NCI-H1092 (cell line): ENCODE measurements at regions not wholly inside any gene's neighbourhood (a gene's known extent, or its start where the extent isn't known, plus 50 kb on each side); places are given as distances from the start of the nearest gene placed in this dataset.

ENCODE experiments used
- DNase-seq: peaks from one replicate; lab custom pipeline; 2025; lab: John Stamatoyannopoulos, UW

DNA sequence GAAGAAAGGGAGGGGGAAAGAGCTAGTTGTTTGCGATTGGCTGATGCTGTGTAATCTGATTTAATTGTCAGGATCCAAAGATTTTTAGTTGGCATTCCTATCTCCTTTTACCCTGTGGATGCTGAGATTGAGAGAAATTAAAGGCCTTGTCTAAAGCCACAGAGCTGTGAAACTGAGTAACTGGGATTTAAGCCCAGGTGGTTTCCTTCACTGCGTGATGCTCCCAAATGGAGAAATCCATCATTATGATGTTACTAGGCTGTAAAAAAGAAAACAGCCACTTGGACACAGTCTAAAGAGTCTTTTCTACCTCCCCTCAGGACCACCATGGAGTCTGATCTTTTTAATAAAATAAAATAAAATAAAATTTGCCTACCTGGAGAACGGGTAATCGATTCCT is 883.0 kb upstream of the NR2F2 start:
- DNase-seq: no peak

DNA sequence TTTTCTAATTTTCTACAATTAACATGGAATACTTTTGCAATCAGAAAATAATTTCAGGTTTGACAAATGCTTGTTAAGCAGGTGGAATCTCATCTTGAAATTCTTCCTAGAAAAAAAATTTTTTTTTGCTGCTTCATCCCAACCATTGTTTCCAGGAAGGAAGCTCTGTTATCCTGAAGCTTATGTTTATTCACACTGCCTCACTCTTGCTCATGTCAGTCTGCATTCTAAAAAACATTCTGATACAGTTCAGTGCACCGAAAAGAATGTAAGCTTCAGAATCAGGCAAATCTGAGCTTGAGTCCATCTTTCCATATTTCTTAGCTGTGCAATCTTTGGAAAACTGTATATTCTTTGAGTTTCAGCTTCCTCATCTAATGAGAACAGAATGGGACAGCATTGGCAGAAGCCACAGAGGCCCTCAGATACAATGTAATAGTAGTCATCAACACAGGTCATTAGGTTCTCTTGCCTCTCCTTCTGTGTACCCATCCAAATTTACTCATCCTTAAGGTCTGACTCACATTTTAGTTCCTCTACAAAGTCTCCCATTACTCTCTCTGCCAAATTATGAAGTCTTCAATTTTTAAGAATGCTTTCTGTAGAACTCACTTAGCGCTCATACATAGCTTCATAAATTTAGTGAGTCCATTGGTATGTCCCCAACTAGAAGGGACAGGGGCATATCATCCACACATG is 881.8 kb upstream of the NR2F2 start:
- no peak for DNase-seq

DNA sequence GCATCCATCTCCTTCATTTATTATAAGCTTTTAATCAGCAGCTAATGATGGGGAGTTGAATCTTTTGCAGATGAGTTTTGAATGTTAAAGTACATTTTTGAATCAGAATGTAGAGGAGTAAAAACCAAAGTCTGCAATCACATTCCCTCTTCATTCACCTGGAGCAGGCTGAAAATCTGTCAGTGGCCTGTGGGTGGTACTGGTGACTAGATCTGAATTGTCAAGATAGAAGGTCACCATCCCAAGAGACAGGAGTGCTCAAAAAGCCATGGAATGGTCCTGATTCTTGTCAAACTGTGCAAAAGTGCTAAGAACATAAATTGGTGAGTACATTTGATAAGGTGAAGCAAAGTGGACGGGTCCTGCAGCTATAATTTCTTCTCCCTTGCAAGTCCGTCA is 881.3 kb upstream of the NR2F2 start:
- DNase-seq: no peak

DNA sequence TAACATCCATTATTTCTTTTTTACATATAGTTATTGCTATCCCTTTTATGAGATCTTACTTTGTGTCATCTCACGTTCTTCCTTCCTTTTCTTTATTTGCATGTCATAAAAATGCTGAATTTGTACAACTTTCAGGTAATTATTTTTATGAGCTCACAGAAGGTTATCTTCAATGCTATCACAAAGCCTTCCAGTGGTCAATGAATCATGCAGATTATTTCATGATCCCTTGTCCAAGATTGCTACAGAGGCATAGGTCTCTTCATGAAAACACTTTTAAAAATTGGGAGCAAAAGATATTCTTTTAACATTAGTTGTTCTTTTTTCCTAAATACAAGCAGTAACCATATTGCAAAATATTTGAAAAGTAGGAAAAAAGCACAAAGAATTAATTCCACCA is 880.1 kb upstream of the NR2F2 start:
- no peak for DNase-seq

DNA sequence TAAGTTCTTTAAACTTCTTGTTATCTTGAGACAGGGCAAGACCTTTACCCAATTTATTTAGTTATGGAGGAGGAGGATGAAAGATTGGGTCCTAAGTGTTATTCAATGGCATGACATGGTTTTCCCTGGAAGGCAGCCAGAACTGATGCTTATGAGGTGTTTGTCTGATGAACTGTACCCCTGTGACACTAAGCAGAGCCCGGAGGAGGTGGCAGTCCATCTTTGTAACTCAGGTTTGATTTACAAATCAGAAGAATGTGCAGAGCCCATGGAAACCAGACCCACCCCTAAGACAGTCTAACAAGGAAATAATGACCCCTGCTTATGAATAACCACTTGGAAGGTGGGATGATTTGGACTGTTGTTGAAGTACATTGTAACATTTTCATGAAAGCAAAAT is 878.6 kb upstream of the NR2F2 start:
- DNase-seq: no peak

DNA sequence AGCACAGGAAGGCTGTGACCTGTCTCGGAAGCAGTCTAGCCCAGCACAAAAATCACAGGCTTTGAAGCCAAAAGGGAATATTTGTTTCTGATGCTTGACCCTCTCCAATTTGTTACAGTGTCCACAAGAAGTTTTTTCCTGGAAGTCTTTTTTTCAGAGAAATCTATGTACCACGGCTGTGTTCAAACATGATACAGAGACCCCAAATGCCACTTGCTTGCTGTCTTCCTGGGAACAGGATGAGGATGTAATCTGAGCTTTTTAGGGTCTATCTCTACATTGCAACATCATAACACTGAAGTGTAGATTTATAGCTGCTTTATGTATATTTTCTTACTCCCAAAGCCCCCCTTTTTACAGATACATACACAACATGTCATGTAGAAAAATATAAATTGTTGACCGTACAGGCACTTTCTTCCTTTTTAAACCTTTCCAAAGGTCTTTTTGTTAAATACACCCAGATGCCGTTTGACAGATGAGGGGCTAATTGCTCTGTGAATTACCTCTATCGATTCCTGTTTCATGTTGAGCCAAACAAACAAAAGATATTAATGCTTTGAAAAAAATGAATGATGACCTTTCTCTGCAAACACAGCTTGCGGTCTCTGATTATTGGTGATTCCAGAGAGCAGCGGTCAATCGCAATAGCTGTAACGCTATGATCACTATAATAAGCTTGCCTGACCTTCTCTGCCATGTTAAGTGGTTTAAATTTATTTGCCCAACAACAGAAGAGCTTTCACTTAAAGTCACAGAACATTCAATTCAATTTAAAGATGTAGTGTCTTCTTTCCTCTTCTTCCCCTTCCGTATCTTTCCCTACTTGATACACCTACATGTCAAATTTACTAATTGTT is 875.9 kb upstream of the NR2F2 start:
- DNase-seq: no peak

DNA sequence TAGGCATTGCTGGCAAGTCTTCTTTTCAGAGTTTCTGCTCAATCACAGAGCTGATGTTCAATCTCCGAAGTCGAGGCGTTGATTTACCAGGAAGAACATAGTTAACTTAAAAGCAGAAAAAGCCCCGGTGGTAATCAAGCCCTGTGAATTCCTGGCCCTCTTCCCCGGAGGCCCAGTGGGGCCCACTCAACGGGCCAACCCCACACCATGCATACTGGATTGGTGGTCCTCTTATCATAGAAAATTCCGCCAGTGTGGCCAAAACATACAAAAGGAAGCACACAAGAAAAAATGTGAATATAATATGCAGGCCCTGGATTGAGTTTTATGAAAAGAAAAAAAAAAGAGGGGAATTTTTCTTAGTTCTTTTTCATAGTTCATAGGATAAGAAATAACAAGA is 873.0 kb upstream of the NR2F2 start:
- no peak for DNase-seq

DNA sequence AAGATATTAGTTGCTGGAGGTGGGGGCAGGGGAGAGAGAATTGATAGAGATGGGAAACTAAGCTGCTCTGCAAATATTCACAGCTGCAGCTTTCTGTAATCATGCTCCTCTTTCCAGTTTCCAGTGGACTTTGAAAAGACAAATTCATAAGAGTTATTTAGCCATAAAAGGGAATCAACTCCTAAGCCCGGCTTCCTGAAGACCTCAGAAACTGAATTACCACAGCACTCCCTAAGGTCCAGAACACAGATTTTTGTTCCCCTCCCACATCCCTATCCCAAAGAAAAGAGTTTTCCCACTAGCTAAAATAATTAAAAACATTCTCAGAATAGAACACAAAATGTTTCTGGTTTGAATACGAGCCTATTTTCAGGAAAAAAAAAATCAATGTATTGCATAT is 871.8 kb upstream of the NR2F2 start:
- no peak for DNase-seq

DNA sequence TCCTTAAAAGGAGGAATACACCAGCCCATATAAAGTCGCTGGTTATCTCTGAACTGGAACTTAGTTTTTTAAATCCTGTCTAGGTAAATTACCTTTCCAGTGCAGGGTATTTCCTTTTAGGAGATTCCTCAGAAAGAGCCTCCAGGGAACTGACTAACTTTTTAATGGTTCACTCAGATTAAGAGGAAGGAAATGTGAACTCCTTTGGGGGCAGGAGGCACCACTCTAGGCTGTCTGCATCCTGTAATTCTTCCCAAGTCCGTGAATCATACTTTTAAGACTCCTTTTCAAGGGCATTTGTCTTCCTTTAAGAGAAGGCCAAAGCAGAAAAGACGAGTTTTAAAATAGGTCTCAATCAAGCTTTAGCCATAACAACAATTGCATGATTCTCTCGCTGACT is 871.2 kb upstream of the NR2F2 start:
- no peak for DNase-seq

DNA sequence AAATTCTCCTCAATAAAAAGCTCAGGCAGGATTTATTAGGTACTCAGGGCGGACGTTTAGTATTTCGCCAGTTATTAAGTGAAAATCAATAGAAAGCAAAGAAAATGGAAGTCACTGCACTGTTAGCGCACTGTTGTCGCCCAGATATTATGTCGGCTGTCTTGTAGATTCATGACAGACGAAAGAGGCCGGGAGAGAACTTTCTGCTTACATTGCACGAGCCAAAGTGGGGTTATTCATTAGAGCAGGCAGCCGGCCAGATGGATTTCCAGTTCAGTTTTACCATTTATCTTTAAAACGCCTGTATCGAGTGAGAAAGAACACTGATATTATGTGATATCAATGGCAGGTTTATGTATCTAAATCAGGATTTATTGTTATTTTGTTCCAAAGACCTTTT is 866.0 kb upstream of the NR2F2 start:
- no peak for DNase-seq

DNA sequence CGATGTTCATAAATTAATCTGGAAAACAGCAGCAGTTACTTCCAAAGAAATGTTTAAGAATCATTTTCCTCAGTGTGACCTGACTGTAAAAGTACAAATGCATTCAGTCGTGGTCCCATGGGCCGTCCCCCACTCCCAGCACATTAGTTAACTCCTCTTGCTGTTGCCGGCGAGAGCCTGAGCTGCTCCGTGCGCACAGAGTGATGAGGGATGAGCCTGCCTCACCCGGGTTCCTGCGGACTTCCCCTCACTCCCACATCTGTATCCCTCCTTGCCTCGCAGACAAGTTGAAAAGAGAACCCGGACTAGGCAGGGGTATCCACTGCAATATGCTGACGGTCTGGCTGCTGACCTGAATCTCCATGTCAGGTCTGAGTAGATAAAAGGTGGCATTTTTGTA is 861.7 kb upstream of the NR2F2 start:
- DNase-seq: no peak

DNA sequence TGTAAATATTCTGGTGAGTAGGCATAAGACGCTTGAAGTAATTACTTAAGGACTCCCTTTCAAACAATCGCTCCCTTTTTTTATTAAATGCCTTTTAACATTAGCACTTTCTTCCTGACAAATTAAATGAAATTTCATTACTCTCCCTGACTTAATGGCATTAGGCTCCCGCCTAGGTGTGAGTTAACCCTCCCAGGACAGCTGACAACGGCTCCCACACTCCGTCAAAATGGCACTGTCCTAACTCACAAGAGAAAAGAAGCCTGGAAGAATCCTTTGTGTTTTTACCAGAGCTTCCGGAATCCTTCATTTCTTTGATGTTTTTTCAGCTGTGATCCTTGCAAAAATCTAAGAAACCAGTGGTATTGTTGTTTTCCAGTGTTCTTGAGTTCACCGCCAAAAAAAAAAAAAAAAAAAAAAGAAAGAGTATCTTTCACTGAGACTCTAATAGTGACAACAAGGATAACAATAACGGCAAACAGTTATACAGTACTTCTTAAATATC is 861.0 kb upstream of the NR2F2 start:
- no peak for DNase-seq

DNA sequence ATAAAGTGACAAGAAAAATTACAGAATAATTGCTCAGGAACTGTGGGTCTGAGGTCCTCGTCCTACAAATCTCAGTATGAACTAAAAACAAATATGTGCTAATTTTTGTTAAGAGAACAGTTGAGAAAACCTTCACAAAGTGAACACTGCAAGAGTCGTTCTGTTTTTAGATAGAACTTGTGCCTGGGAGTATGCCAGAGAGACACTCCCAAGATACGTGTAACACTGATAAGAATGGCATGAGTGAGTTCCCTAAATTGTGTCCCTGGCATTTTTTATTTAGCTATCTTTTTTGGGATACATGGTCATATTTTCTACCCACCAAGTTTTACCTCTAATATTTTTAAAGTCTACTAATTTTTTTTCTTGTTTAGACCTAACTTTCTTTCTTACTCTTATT is 860.0 kb upstream of the NR2F2 start:
- no peak for DNase-seq

DNA sequence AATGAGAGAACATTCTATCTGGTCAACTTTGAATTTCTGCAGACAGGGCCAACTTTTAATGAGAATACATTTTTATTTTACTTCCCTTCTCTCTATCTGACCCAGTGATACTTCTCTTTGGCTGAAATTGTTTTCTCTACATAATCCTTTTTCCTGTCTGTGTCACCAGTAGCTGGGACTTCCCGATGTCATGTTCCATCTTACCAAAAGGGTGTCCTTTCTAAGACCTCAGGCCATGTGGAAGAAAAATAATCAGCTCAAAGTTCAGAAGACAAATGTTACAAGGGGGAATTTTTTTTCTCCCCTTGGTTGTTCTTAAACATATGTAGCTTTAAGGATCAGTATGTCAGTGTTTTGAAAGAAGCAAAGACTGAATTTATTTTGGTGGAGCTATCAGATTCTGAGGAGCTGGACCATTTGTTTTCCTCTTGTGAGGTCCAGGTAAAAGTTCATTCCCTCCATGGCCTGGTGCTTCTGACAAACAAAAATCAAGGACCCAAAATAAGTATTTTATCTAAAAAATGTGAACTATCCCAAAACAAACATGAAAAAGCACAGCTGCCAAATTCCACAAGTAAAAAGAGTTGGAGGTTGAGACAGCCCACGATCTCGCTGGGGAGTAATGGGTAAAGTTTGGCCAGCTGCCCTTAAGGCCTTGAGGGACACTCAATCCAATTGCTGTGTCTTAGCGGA is 859.4 kb upstream of the NR2F2 start:
- DNase-seq: no peak

DNA sequence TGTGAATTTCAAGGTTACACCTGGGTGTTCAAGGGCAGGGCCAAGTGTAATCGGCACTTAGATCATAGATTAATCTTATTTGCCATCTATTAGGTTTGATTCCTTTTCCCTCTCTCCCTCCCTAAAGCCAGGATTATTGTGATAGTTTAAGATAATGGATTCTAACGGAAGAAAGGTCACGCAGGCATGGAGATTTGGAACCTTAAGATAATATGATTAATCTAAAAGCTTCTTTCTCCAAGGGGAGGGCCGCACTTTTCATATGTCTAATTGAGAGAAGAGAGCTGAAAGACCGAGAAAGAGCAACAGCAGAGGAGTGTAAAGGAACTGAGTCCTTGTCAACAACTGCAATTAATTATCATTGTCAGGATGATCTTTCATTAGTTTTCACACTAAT is 858.8 kb upstream of the NR2F2 start:
- DNase-seq: no peak

DNA sequence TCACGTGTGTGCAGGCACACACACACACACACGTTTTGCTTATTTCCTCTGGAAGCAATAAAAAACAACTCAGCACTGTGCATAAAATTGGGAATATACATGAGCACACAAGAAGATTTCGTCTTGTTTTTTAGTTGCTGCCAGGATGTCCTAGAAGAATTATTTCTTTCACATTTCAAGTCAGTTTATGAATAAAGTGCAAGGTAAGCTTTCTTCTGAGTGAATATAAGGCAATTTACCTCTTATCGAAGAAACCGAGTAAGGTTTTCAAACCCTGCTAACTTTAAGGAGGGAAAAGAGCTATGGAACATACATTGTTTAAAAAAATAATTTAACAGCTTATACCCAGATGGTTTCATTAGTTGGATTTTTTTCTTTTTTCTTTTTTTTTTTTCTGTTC is 855.4 kb upstream of the NR2F2 start:
- no peak for DNase-seq

DNA sequence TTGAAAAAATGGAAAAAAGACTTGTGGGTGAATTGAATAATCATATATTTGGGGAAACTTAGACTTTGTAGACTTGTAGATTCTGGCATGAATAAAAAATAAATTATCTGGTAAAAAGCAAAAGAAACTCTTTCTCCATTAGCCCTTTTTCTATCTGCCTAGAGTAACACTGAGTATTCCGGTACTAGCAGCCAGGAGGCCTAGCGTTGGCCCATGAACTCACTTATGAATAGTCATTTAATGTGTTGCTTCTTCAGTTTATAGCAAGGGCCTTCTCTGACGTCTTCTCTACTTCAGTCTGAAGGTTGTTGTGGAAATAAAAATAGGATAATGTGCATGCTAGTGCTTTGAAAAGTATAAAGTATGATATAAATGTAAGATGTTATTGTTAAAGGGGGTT is 851.2 kb upstream of the NR2F2 start:
- DNase-seq: no peak

DNA sequence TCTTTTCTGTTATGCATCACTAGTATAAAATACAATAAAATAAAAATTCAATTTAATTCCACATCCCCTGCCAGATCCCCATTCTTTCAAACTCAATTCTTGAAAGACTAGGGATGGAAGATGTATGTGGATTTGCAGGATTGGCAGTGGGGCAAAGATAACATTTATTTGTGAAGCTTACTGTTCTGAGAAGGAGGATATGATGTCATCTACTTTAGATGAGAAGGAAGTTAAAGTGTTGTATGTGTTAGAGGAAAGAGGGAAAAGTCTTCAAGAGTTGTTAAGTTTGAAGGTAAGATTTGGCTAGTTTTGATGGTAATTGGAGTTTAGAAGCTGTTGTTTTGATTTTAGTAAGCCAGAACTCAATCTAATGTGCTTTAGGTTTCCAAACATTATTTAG is 845.1 kb upstream of the NR2F2 start:
- no peak for DNase-seq

DNA sequence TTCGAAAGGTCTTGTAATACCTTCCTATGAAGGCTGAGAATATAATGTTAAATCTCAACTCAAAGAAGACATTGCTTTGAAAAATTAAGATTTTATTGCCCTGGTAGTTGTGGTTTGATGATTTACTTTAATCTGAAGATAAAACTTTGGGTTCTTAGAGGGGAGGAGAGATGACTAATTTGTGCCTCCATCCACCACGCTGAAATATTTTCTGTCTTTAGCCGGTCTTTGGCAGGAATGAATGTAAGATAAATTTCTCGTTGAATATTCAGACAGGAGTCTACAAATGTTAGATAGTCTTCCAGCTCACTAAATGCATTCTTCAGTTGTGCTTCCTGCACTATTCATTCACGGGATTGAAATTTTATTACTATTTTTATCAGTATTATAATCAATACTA is 844.3 kb upstream of the NR2F2 start:
- no peak for DNase-seq

DNA sequence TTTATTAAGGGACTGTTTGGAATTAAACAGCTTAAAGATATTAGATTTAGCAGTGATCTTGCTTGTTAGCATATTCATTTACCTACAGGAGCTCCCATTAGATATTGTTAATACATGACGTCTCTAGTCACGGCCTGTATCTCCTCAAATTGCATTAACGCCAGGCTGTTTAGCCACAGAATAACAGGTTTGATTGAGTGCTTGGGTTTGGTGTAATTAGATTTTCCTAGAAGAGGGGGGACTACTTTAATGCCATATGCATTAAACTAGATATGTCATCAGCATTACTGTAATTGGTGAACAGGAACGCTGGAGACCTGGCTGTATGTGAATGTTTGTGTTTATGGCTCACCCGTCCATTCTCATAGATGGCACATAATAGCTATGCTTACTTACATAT is 841.4 kb upstream of the NR2F2 start:
- DNase-seq: no peak

DNA sequence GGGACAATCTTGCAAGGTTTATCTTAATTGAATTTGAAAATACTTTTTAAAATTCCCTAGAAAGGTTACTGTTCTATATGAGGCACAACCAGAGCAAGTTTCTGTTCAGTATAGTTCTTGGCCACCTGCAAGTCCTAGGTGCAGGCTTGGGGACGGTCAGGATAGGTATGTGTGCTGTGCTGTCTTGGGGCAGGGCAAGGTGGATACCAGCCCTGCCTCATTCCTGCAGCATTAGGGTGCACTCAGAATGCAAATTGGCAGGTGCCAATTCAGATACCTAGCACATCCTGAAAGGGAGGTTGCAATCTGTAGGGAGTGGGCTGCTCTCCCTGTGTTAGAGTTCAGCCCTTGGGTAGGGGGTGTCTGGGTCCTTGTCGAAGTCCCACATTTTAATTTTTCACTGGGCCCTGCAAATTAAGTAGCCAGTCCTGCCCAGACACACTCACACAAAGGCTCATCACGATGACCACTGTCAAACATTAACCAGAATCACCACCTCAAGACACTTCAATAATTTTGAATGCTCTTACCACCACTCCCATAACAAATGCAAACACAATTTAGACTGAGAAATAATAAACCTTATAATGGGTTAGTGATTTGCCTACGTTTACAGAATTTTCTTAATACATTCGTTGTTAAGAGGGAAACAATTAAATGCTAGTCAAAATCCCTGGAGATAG is 838.0 kb upstream of the NR2F2 start:
- no peak for DNase-seq

DNA sequence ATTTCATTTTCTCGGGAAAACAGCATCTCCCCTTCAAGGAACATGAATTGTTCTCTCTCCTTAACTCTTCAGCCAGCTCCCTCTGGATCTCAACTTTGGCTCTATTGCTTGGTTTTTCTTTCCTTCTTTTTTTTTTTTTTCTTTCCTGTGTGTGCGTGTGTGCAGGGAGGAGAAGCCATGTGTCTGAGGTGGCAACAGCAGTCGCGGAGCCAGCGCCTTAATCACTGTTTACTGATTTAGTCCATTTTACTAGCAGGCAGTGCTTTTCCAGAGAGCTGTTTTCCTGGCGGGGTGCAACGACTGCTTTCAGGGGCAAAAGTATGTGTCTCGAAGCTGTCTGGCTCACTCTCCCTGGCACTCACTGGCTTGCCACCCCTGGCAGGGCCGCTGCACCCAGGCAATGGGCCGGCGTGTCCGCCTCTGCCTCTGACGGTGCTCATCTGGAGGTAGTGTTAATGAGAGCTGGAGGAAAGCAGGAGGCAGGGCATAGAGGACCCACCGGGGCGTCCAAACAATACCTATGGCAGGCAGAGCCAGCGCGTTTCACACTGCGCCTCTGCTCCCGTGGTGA is 835.4 kb upstream of the NR2F2 start:
- no peak for DNase-seq
